Natural killer cell treated with Interleukin-12 subunit alpha and Interleukin-12 subunit beta and Interleukin-15 and Interleukin-18, amount 100 ng/mL, for 72 hours (primary cell): ENCODE measurements at regions not wholly inside any gene's neighbourhood (a gene's known extent, or its start where the extent isn't known, plus 50 kb on each side); places are given as distances from the start of the nearest gene placed in this dataset.
"Not testable (repeated sequence)": the region's sequence is repeated elsewhere in the genome, so short reads cannot be mapped to it uniquely, and the experiment has no call there.

Experiments
- ATAC-seq, 2 donors: fragments of 150-1000 bp; cut with Tn5 transposase in 1 of 2; sonication (Bioruptor Pico), chemical (Tn5 transposase) in 1 of 2; 2 replicates each; pipeline ENCODE4 v1.10.0; 2021
- DNase-seq: peaks from one replicate; pipeline ENCODE4 v3.0.0; 2022; ENCODE audit warnings: low spot score
- H3K27ac Mint-ChIP-seq, 2 donors: 1 replicate in 1 of 2; 2 replicates in 1 of 2; pipeline ENCODE4 v1.8.0; 2022; ENCODE audit warnings: mixed read lengths in 2 of 2, mild to moderate bottlenecking in 1 of 2, moderate library complexity in 1 of 2
- H3K27me3 Mint-ChIP-seq, 2 donors: 1 replicate in 1 of 2; 2 replicates in 1 of 2; pipeline ENCODE4 v1.8.0; 2022; ENCODE audit warnings: mixed read lengths in 2 of 2
- H3K36me3 Mint-ChIP-seq: one replicate; pipeline ENCODE4 v1.8.0; 2022; ENCODE audit warnings: mixed read lengths
- H3K4me1 Mint-ChIP-seq, 2 donors: 1 replicate in 1 of 2; 2 replicates in 1 of 2; pipeline ENCODE4 v1.8.0; 2022; ENCODE audit warnings: low read depth in 2 of 2, mixed read lengths in 2 of 2, mild to moderate bottlenecking in 1 of 2
- H3K4me3 Mint-ChIP-seq: one replicate; pipeline ENCODE4 v1.8.0; 2022; ENCODE audit warnings: mixed read lengths
- H3K9me3 Mint-ChIP-seq: 2 replicates; pipeline ENCODE4 v1.8.0; 2022; ENCODE audit warnings: mixed read lengths

DNA sequence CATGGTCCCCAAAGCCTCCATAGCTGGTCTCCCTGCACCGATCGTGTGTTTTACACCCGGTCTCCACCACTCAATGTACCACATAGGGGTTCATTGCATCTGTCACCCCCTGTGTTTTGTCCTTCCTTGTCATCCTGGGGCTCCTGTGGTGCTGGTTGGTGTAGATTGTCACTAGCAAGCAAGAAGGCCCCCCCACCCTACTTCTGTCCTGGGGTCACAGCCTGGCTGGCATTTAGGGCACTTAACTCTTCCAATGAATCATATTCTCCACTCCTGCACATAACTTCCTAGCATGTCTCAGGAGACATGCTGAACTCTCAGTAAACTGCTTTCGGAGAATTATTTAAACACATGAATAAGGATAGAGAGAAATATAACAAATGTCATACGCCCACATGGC is 161.4 kb downstream of the BCL2L11 start:
- ATAC-seq, result not testable (repeated sequence)

DNA sequence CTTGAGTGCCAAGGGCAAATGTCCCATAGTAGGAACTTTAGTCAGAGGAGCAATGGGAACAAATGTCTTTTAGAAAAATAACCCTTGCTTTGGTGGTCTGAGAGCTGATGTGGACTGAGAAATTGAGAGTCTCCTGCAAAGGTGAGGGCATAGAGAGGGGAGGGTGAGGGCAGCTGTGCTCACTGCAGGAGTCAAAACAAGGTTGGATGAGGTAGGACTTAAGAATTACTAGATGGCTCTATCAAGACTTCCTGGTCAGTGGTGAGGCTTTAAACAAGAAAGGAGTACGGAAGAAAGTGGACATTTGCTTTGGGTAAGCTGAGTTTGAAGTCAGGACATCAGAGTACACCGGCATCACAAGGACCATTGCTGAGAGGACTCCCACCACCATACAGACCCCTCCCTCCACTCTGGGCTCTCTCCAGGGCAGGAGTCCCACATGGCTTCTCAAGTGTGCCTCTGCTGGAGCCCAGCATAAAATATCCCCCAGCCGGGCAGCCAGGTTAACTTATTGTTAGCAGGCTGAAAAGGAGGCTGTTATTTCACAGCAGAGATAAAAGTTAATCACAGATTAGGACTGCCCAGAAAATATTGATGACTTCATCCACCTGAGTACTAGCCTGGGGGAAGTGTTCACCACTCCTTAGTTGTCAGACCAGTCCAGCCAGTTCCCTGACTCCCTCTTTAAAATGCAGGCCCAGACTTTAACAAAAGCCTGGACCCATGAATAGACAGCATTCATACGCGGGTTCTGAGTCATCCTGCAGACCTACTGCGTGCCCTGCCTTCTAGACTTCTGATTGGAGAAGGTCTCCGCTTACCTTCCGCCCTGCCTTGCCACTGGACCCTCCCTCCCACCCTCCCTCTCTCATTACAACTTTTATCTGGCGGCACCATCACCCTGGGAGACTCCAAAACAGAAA is 167.2 kb downstream of the BCL2L11 start:
- H3K9me3 Mint-ChIP-seq, H3K4me3 Mint-ChIP-seq, ATAC-seq, H3K27ac Mint-ChIP-seq, H3K4me1 Mint-ChIP-seq, H3K36me3 Mint-ChIP-seq, H3K27me3 Mint-ChIP-seq, DNase-seq: not testable (repeated sequence)

More for the DNA sequence above, 161.4 kb downstream of the BCL2L11 start:
- H3K4me1 Mint-ChIP-seq, H3K27me3 Mint-ChIP-seq, H3K36me3 Mint-ChIP-seq, DNase-seq, H3K9me3 Mint-ChIP-seq, H3K27ac Mint-ChIP-seq, H3K4me3 Mint-ChIP-seq: not testable (repeated sequence)

DNA sequence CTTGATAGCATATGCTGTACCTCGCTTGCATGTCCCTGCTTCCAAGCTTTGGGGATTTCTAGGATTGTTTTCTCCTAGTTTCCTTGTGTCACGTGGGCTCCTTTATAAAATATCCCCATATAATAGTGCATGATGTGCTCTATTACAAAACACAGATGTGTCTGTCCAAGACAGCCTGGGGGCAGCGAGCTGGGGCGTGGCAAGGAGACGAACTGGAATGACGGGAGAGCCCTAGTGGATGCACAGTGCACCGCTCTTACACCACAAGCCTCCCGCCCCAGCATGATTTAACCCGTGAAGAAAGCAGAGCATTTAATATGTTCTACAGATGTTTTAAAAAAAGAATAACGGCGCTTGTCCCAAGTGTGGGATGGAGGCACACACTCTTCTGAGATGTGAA is 169.7 kb downstream of the BCL2L11 start:
- not testable (repeated sequence) for H3K4me3 Mint-ChIP-seq, ATAC-seq, H3K27ac Mint-ChIP-seq, H3K9me3 Mint-ChIP-seq, H3K36me3 Mint-ChIP-seq, H3K27me3 Mint-ChIP-seq, DNase-seq, H3K4me1 Mint-ChIP-seq

GRCh38 chr2:111291566-111291965 is 170.9 kb downstream of the BCL2L11 start:
- not testable (repeated sequence) for H3K9me3 Mint-ChIP-seq, H3K27ac Mint-ChIP-seq, DNase-seq, H3K4me1 Mint-ChIP-seq, H3K27me3 Mint-ChIP-seq, H3K36me3 Mint-ChIP-seq, H3K4me3 Mint-ChIP-seq
- peak in 1 of 2 donors; percentile 72 for ATAC-seq

DNA sequence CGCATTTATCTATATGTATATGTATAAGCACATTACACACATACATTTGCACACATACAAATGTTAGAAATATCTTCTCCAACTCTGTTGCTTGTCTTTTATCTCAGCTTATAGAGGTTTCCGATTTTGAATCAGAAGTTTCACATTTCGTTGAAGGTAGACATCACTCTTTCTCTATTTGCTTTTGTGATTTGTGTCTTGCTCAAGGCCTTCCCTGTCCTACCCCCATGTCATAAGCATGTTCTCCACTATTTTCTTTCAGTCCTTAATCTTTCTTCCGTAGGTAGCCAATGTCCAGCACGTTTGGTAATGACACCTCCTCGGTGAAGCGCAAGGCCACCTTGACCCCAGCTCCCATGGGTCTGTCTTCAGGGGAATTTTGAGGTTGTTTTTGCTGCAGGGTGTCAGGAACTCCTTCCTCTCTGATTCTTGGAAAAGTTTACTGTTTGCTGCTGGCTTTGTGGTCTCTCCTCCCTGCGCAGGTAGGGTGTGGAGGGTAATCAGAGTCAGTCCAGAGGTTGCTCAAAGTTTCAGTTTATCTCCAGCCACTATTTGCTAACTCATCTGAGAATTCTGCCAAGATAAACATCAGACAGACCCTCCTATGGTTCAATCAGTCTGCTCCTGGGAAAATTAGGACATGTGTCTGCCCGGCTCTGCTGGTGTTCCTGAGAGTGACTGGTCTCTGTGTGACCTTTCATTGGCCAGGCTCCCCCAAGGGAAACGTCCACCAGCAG is 171.7 kb downstream of the BCL2L11 start:
- not testable (repeated sequence) for H3K9me3 Mint-ChIP-seq, H3K27me3 Mint-ChIP-seq, H3K36me3 Mint-ChIP-seq, DNase-seq, H3K27ac Mint-ChIP-seq, H3K4me1 Mint-ChIP-seq
- peak overlapping the region; percentile 8 for H3K4me3 Mint-ChIP-seq
- peak in 1 of 2 donors; percentile 61 for ATAC-seq

DNA sequence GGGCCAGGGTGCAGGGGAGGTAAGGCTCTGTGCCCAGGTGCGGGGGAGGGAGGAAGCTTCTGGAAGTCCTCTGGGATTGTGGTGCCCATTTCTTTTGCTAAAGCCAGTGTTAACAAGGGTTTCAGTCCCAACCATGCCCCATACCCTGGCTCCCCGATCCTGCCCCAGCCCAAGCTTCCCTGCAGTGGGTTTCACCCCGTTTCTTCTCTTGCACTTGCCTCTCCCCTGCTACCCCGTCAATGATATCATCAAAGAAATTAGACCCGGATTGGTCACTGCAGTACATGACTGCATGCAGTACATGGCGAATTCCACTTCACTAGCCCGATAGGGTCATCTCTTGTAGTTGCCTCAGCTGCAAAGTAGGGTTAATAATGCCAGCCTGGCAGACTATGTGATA is 174.0 kb downstream of the BCL2L11 start:
- not testable (repeated sequence) for H3K4me1 Mint-ChIP-seq, H3K9me3 Mint-ChIP-seq, H3K36me3 Mint-ChIP-seq, H3K4me3 Mint-ChIP-seq, DNase-seq, ATAC-seq, H3K27ac Mint-ChIP-seq, H3K27me3 Mint-ChIP-seq

GRCh38 chr2:111296122-111296804 is 175.5 kb downstream of the BCL2L11 start:
- not testable (repeated sequence) for H3K9me3 Mint-ChIP-seq, H3K27ac Mint-ChIP-seq, ATAC-seq, H3K4me1 Mint-ChIP-seq, H3K4me3 Mint-ChIP-seq, H3K36me3 Mint-ChIP-seq, H3K27me3 Mint-ChIP-seq, DNase-seq

- ATAC-seq, DNase-seq, H3K27ac Mint-ChIP-seq, H3K9me3 Mint-ChIP-seq, H3K4me1 Mint-ChIP-seq, H3K27me3 Mint-ChIP-seq, H3K36me3 Mint-ChIP-seq, H3K4me3 Mint-ChIP-seq: not testable (repeated sequence)
These were observed 176.4 kb downstream of the BCL2L11 start for GRCh38 chr2:111297128-111297527.

DNA sequence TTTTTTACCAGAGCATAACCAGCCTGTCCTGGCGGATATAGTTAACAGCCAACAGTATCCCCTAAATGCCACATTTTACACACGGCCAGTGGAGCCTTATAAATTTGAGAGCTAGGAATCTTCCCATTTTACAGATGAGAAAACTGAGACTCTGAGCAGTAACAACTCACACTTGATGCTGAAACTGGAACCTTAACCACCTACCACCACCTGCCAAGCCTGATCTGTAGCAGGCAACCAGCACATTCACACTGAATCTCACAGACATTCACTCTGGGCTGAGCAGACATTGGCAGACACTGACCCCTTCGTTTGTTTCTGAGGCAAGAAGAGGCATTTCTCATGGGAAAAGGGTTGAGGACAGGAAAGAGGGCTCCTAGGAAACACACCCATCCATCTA is 178.2 kb downstream of the BCL2L11 start:
- not testable (repeated sequence) for DNase-seq, H3K27ac Mint-ChIP-seq, H3K27me3 Mint-ChIP-seq, ATAC-seq, H3K36me3 Mint-ChIP-seq, H3K9me3 Mint-ChIP-seq, H3K4me3 Mint-ChIP-seq, H3K4me1 Mint-ChIP-seq

GRCh38 chr2:111299635-111300034 is 178.9 kb downstream of the BCL2L11 start:
- not testable (repeated sequence) for DNase-seq

DNA sequence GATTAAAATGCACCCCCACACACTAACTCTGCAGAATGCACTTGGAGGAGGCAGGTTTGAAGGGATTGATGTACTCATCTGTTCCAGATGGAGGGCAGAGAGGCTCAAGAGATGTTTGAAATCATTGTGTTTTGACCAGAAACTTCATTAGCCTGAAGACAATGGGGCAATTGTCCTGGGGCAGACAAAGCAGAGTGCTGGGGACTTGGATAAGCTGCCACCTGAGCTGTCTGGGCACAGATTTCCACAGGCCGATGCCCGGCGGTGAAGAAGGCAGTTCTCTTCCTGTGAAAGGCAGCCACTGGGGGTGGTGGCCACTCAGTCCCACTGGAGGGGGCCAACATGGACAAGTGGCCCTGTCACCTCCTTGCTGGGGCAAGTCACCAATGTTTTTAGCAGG is 181.0 kb downstream of the BCL2L11 start:
- H3K27ac Mint-ChIP-seq, H3K9me3 Mint-ChIP-seq, H3K27me3 Mint-ChIP-seq, H3K4me3 Mint-ChIP-seq, H3K36me3 Mint-ChIP-seq, DNase-seq, ATAC-seq, H3K4me1 Mint-ChIP-seq: not testable (repeated sequence)

More at GRCh38 chr2:111299635-111300034, 178.9 kb downstream of the BCL2L11 start:
- H3K36me3 Mint-ChIP-seq, H3K9me3 Mint-ChIP-seq, H3K4me1 Mint-ChIP-seq, H3K27me3 Mint-ChIP-seq, ATAC-seq, H3K27ac Mint-ChIP-seq, H3K4me3 Mint-ChIP-seq: not testable (repeated sequence)

DNA sequence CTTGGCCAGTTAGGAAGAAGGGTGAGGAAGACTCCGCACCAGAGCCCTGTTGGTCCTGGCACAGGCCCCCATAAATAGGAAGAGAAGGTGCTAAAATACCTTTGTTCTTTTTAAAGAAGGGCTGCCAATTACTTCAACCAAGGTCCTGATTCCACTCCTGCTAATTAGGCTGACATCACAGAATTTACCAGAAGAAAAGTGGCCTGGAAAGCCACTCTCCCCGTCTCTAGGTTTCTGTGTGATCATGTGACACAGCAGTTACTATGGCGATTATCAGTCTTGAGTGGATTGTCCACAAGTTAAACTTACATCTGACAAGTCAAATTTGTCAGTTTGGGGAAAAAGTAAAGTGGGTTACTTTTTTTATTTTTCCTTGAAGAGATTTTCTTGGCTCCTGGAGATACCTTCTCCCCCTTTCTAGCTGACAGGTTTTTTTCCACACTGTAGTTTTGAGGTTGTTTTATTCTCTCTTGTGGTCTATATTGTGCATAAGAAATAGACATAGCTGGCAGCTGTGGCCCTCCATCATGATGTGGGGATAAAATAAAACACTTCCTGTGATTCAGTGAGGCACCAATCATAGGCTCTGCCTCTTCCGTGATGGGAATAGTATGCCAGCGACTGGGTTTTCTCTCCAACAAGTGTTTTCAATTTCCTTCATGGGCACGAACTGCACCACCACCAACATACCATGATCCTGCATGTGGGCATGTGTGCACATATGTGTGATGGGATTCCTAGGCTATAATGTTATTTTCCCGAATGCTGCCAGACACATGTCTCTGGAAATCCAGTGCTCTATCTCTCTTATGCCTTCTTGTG is 181.9 kb downstream of the BCL2L11 start:
- not testable (repeated sequence) for H3K27me3 Mint-ChIP-seq, DNase-seq, H3K4me3 Mint-ChIP-seq, H3K36me3 Mint-ChIP-seq, ATAC-seq, H3K4me1 Mint-ChIP-seq, H3K27ac Mint-ChIP-seq, H3K9me3 Mint-ChIP-seq

DNA sequence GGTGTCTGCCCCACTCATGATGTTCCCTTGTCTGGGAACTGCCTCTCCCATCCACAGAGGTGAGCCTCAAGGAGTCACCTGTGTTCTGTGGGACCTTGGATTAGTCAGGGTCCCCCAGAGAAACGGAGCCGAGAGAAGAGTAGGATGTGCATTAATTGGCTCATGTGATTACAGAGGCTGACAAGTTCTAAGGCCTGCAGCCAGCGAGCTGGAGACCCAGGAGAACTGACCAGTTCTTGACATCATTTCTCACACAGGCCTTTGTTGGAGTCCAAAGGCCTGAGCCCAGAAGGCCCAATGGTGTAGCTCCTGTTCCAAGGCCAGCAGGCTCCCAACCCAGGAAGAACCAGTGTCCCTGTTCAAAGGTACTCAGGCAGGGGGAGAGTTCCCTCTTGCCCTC is 186.6 kb downstream of the BCL2L11 start:
- not testable (repeated sequence) for H3K4me3 Mint-ChIP-seq, H3K36me3 Mint-ChIP-seq, DNase-seq, H3K27me3 Mint-ChIP-seq, H3K9me3 Mint-ChIP-seq, H3K27ac Mint-ChIP-seq, H3K4me1 Mint-ChIP-seq
- ATAC-seq, result peak in 1 of 2 donors; percentile 24
